GM19467 (cell line): ENCODE measurements at regions not wholly inside any gene's neighbourhood (a gene's known extent, or its start where the extent isn't known, plus 50 kb on each side); places are given as distances from the start of the nearest gene placed in this dataset.

ENCODE experiments used
- ATAC-seq: cut with Tn5 transposase; IDR thresholded peaks from one replicate; pipeline ENCODE4 v1.9.1; 2021; ENCODE audit warnings: mild to moderate bottlenecking, moderate library complexity; ENCODE audit not compliant: unreplicated experiment

GRCh38 chr5:89123581-89123980, 240.6 kb upstream of the MEF2C start:
- no peak for ATAC-seq

GRCh38 chr5:89120719-89121118, 237.7 kb upstream of the MEF2C start:
- no peak for ATAC-seq

- peak; percentile 94 for ATAC-seq
Measured at GRCh38 chr5:89117124-89117644, 234.2 kb upstream of the MEF2C start.

- no peak for ATAC-seq
Measured at GRCh38 chr5:89110916-89111646, 228.1 kb upstream of the MEF2C start.

GRCh38 chr5:89106480-89106879, 223.5 kb upstream of the MEF2C start:
- ATAC-seq, result no peak

GRCh38 chr5:89105836-89106235, 222.9 kb upstream of the MEF2C start:
- no peak for ATAC-seq

- no peak for ATAC-seq
Measured at GRCh38 chr5:89105171-89105695, 222.2 kb upstream of the MEF2C start.

- no peak for ATAC-seq
Measured at GRCh38 chr5:89098199-89098756, 215.3 kb upstream of the MEF2C start.

GRCh38 chr5:89097103-89097502, 214.1 kb upstream of the MEF2C start:
- ATAC-seq, result peak; percentile 74

- no peak for ATAC-seq
Measured at GRCh38 chr5:89095341-89095740, 212.4 kb upstream of the MEF2C start.

GRCh38 chr5:89090037-89090436, 207.1 kb upstream of the MEF2C start:
- ATAC-seq, result no peak

GRCh38 chr5:89087551-89088318, 204.8 kb upstream of the MEF2C start:
- ATAC-seq, result no peak

- no peak for ATAC-seq
Measured at GRCh38 chr5:89087128-89087527, 204.1 kb upstream of the MEF2C start.

GRCh38 chr5:89086390-89087086, 203.6 kb upstream of the MEF2C start:
- ATAC-seq, result no peak

- ATAC-seq, result no peak
Measured at GRCh38 chr5:89083791-89084190, 200.8 kb upstream of the MEF2C start.

GRCh38 chr5:89081360-89081759, 198.4 kb upstream of the MEF2C start:
- ATAC-seq, result peak; percentile 84

- ATAC-seq, result no peak
Measured at GRCh38 chr5:89080467-89081116, 197.6 kb upstream of the MEF2C start.

GRCh38 chr5:89072842-89073672, 190.1 kb upstream of the MEF2C start:
- ATAC-seq, result no peak

GRCh38 chr5:89071941-89072331, 189.0 kb upstream of the MEF2C start:
- ATAC-seq, result peak; percentile 52
